Peyer's patch (tissue), 4 donors: ENCODE measurements at regions not wholly inside any gene's neighbourhood (a gene's known extent, or its start where the extent isn't known, plus 50 kb on each side); places are given as distances from the start of the nearest gene placed in this dataset.

Experiments
- POLR2A ChIP-seq, 2 donors: fragments of 450-650 bp; IDR thresholded peaks; one replicate each; pipeline ENCODE4 v1.5.1; 2017; ENCODE audit warnings: antibody characterized with exemption in 2 of 2, mild to moderate bottlenecking in 2 of 2, moderate library complexity in 2 of 2
- TF ChIP-seq, protein P1 (sequence below), 6 experiments: fragments of 450-650 bp in 4 of 6; fragments of 200-600 bp in 2 of 6; sonication (generic) in 1 of 6; IDR thresholded peaks; one replicate each; pipeline ENCODE4 v1.5.1; 2017 to 2019; ENCODE audit warnings: antibody characterized with exemption in 6 of 6, mild to moderate bottlenecking in 3 of 6, moderate library complexity in 1 of 6

- TF ChIP-seq, protein P1, sequence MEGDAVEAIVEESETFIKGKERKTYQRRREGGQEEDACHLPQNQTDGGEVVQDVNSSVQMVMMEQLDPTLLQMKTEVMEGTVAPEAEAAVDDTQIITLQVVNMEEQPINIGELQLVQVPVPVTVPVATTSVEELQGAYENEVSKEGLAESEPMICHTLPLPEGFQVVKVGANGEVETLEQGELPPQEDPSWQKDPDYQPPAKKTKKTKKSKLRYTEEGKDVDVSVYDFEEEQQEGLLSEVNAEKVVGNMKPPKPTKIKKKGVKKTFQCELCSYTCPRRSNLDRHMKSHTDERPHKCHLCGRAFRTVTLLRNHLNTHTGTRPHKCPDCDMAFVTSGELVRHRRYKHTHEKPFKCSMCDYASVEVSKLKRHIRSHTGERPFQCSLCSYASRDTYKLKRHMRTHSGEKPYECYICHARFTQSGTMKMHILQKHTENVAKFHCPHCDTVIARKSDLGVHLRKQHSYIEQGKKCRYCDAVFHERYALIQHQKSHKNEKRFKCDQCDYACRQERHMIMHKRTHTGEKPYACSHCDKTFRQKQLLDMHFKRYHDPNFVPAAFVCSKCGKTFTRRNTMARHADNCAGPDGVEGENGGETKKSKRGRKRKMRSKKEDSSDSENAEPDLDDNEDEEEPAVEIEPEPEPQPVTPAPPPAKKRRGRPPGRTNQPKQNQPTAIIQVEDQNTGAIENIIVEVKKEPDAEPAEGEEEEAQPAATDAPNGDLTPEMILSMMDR (IDR thresholded peaks at IDR 0.05): no peak
- no peak for TF ChIP-seq POLR2A (IDR thresholded peaks at IDR 0.05)
Observed at GRCh38 chr14:21802441-21802840, 128.8 kb upstream of the OR4E1 start.
